ENCODE measurements at regions not wholly inside any gene's neighbourhood (a gene's known extent, or its start where the extent isn't known, plus 50 kb on each side); places are given as distances from the start of the nearest gene placed in this dataset.

DNA sequence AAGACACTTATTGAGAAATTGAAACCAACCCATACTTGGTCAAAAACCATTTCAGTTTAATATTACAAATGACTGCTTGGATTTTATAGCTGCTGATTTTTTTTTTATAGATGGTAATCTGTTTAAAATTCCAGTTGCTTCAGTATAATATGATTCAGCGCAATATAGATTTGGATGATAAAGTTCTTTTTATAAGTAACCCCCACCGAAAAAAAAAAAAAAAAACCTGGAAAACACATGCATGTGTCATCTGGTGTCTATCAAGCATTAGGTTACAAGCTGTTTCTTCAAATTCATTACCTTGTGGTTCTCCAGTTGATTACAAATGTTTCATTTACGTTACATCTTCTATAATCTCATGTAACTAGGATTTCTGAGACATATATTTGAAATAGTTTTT lies 356.6 kb upstream of the ROBO2 start:
- TF ChIP-seq EZH2phosphoT487 (IDR thresholded peaks at IDR 0.05; ENCODE audit: borderline replicate concordance): no peak
- TF ChIP-seq, protein P1, sequence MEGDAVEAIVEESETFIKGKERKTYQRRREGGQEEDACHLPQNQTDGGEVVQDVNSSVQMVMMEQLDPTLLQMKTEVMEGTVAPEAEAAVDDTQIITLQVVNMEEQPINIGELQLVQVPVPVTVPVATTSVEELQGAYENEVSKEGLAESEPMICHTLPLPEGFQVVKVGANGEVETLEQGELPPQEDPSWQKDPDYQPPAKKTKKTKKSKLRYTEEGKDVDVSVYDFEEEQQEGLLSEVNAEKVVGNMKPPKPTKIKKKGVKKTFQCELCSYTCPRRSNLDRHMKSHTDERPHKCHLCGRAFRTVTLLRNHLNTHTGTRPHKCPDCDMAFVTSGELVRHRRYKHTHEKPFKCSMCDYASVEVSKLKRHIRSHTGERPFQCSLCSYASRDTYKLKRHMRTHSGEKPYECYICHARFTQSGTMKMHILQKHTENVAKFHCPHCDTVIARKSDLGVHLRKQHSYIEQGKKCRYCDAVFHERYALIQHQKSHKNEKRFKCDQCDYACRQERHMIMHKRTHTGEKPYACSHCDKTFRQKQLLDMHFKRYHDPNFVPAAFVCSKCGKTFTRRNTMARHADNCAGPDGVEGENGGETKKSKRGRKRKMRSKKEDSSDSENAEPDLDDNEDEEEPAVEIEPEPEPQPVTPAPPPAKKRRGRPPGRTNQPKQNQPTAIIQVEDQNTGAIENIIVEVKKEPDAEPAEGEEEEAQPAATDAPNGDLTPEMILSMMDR (conservative IDR thresholded peaks at IDR 0.05; ENCODE audit: low read length): no peak
- Histone ChIP-seq H3K9ac (ENCODE audit: low read depth, low read length, poor library complexity, severe bottlenecking) (no peak overlapping the region), H3K4me3 (ENCODE audit: low read length, poor library complexity, severe bottlenecking) (no peak overlapping the region)

DNA sequence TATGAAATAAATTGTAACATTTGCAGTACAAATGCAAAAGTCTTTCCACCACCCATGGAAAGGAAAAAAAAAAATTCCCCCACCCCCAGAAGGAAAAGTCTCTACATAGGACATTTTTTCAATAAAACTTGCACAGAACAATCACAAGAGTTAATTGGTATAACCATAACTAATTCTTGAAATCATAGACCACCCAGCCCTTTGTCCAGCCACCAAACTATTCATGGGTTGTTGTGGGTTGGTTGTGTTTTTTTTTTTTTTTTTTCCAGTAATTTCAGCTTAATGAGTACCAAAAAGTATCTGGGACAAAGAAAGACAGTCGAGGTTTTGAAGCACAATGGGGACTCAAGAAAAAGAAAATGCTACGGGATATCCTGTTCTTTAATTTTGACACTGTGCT lies 355.0 kb upstream of the ROBO2 start:
- Histone ChIP-seq H3F3A (ENCODE audit: low read depth) (no peaks in the 10 kb centered on the region), H3K4me1 (ENCODE audit: insufficient read depth, low read length, poor library complexity, severe bottlenecking) (no peaks in the 10 kb centered on the region), H4K20me1 (ENCODE audit: insufficient read depth, low read length, poor library complexity, severe bottlenecking) (no peaks in the 10 kb centered on the region), H3K36me3 (ENCODE audit: insufficient read depth, low read length) (no peaks in the 10 kb centered on the region), H3K4me3 (ENCODE audit: low read length, poor library complexity, severe bottlenecking) (no peak overlapping the region), H2AFZ (ENCODE audit: low read length) (no peak overlapping the region), H3K27me3 (ENCODE audit: insufficient read depth, low read length, poor library complexity, severe bottlenecking) (no peaks in the 10 kb centered on the region), H3K9me2 (replicated peaks; ENCODE audit: low read depth, low read length) (no peaks in the 10 kb centered on the region), H3K9me3 (ENCODE audit: insufficient read depth, low read depth, low read length) (no peaks in the 10 kb centered on the region), H3K79me2 (ENCODE audit: insufficient read depth, low read length) (no peaks in the 10 kb centered on the region), H3K9ac (ENCODE audit: low read depth, low read length, poor library complexity, severe bottlenecking) (no peak overlapping the region), H3K4me2 (ENCODE audit: low read depth, low read length, poor library complexity, severe bottlenecking) (no peak overlapping the region)
- TF ChIP-seq EZH2phosphoT487 (IDR thresholded peaks at IDR 0.05; ENCODE audit: borderline replicate concordance): no peak
- TF ChIP-seq, protein P1 (conservative IDR thresholded peaks at IDR 0.05; ENCODE audit: low read length): no peak

More for the DNA sequence above, 356.6 kb upstream of the ROBO2 start:
- no peaks in the 10 kb centered on the region for H4K20me1 ChIP-seq (ENCODE audit: insufficient read depth, low read length, poor library complexity, severe bottlenecking)
- no peaks in the 10 kb centered on the region for H3K36me3 ChIP-seq (ENCODE audit: insufficient read depth, low read length)
- H3K79me2 ChIP-seq (ENCODE audit: insufficient read depth, low read length): no peaks in the 10 kb centered on the region
- H3F3A ChIP-seq (ENCODE audit: low read depth): no peaks in the 10 kb centered on the region
- no peaks in the 10 kb centered on the region for H3K4me1 ChIP-seq (ENCODE audit: insufficient read depth, low read length, poor library complexity, severe bottlenecking)
- H3K9me3 ChIP-seq (ENCODE audit: insufficient read depth, low read depth, low read length): no peaks in the 10 kb centered on the region
- H3K4me2 ChIP-seq (ENCODE audit: low read depth, low read length, poor library complexity, severe bottlenecking): no peak overlapping the region
- H2AFZ ChIP-seq (ENCODE audit: low read length): no peak overlapping the region
- H3K27me3 ChIP-seq (ENCODE audit: insufficient read depth, low read length, poor library complexity, severe bottlenecking): no peaks in the 10 kb centered on the region
- no peaks in the 10 kb centered on the region for H3K9me2 ChIP-seq (replicated peaks; ENCODE audit: low read depth, low read length)

DNA sequence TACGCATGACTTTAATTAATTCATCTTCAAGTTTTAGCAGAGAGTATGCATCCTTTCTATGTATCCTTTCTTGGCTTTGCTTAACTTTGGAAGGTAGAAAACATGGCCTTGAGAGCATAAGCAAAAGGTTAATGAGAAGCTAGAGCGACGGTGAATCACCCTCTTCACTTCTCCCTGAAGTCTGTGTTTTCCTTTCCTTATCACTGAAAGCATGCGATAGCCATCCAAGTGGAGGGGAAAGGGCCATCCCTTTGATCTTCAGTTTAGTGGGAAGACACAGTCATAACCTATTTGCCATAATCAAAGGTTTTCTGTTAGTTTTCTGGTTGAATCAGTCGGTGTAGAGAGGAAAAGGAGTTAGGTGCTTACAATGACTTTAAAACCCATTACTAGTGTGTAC lies 354.0 kb upstream of the ROBO2 start:
- H3K4me1 ChIP-seq (ENCODE audit: insufficient read depth, low read length, poor library complexity, severe bottlenecking): no peaks in the 10 kb centered on the region
- H3K79me2 ChIP-seq (ENCODE audit: insufficient read depth, low read length): no peaks in the 10 kb centered on the region

More for the DNA sequence above, 354.0 kb upstream of the ROBO2 start:
- H3K4me2 ChIP-seq (ENCODE audit: low read depth, low read length, poor library complexity, severe bottlenecking): no peak overlapping the region
- H3F3A ChIP-seq (ENCODE audit: low read depth): no peaks in the 10 kb centered on the region
- no peaks in the 10 kb centered on the region for H3K36me3 ChIP-seq (ENCODE audit: insufficient read depth, low read length)
- no peak overlapping the region for H2AFZ ChIP-seq (ENCODE audit: low read length)
- no peaks in the 10 kb centered on the region for H3K27me3 ChIP-seq (ENCODE audit: insufficient read depth, low read length, poor library complexity, severe bottlenecking)
- TF ChIP-seq EZH2phosphoT487 (IDR thresholded peaks at IDR 0.05; ENCODE audit: borderline replicate concordance): no peak
- TF ChIP-seq, protein P1 (conservative IDR thresholded peaks at IDR 0.05; ENCODE audit: low read length): no peak
- H3K9me3 ChIP-seq (ENCODE audit: insufficient read depth, low read depth, low read length): no peaks in the 10 kb centered on the region
- no peaks in the 10 kb centered on the region for H4K20me1 ChIP-seq (ENCODE audit: insufficient read depth, low read length, poor library complexity, severe bottlenecking)
- H3K4me3 ChIP-seq (ENCODE audit: low read length, poor library complexity, severe bottlenecking): no peak overlapping the region
- H3K9ac ChIP-seq (ENCODE audit: low read depth, low read length, poor library complexity, severe bottlenecking): no peak overlapping the region
- no peaks in the 10 kb centered on the region for H3K9me2 ChIP-seq (replicated peaks; ENCODE audit: low read depth, low read length)

Data from Loucy (cell line).